HEK293T (cell line): ENCODE measurements at regions not wholly inside any gene's neighbourhood (a gene's known extent, or its start where the extent isn't known, plus 50 kb on each side); places are given as distances from the start of the nearest gene placed in this dataset.

Experiments used
- BHLHE40 ChIP-seq: fragments of 450-650 bp; IDR thresholded peaks from 2 replicates; pipeline ENCODE4 v1.6.1; 2016; ENCODE audit warnings: mild to moderate bottlenecking, moderate library complexity, borderline replicate concordance
- FOXA1 ChIP-seq: fragments of 450-650 bp; IDR thresholded peaks from 2 replicates; pipeline ENCODE4 v1.6.1; 2016; ENCODE audit warnings: mild to moderate bottlenecking
- FOXK2 ChIP-seq: fragments of 450-650 bp; IDR thresholded peaks from 2 replicates; pipeline ENCODE4 v1.6.1; 2016; ENCODE audit warnings: mild to moderate bottlenecking
- PKNOX1 ChIP-seq: fragments of 450-650 bp; IDR thresholded peaks from 2 replicates; pipeline ENCODE4 v1.6.1; 2016
- SUZ12 ChIP-seq: fragments of 450-650 bp; IDR thresholded peaks from 2 replicates; pipeline ENCODE4 v1.6.1; 2016; ENCODE audit warnings: mild to moderate bottlenecking
- TARDBP ChIP-seq: fragments of 450-650 bp; IDR thresholded peaks from 2 replicates; pipeline ENCODE4 v1.6.1; 2016

GRCh38 chr13:78168981-78169380 lies 250.3 kb upstream of the EDNRB start:
- no peak for TF ChIP-seq SUZ12
- TF ChIP-seq TARDBP = no peak
- TF ChIP-seq FOXK2 = no peak
- TF ChIP-seq BHLHE40 = no peak
- TF ChIP-seq FOXA1 = no peak
- no peak for TF ChIP-seq PKNOX1
